AG04450 (cell line): ENCODE measurements at regions not wholly inside any gene's neighbourhood (a gene's known extent, or its start where the extent isn't known, plus 50 kb on each side); places are given as distances from the start of the nearest gene placed in this dataset.

ENCODE experiments used
- CTCF ChIA-PET: fragments of 300-600, 350-600 bp; formaldehyde crosslinking; extraction: SDS; loops from one replicate; lab custom pipeline; 2022; ENCODE audit warnings: antibody characterized with exemption, inconsistent platforms; lab: Charles Lee
- POLR2A ChIA-PET: fragments of 350-600 bp; formaldehyde crosslinking; extraction: SDS; loops from one replicate; lab custom pipeline; 2021; ENCODE audit warnings: antibody characterized with exemption, inconsistent platforms; lab: Yijun Ruan, JAX
- DNase-seq: peaks from one replicate; pipeline ENCODE4 v3.0.0-alpha.2; 2011; ENCODE audit warnings: low read depth, low spot score
- H3K27ac ChIP-seq: one replicate; pipeline ENCODE4 v1.5.1; 2012; ENCODE audit warnings: low read depth, low read length, control low read depth
- H3K27me3 ChIP-seq: one replicate; pipeline ENCODE4 v1.6.0; 2012; ENCODE audit warnings: low read length; ENCODE audit not compliant: control insufficient read depth, insufficient read depth
- H3K4me3 ChIP-seq: 2 replicates; pipeline ENCODE4 v1.5.1; 2011; ENCODE audit warnings: mild to moderate bottlenecking, low read depth, low read length, control low read depth
- H3K9me3 ChIP-seq: 2 replicates; pipeline ENCODE4 v1.5.1; 2012; ENCODE audit warnings: low read length; ENCODE audit not compliant: control insufficient read depth, insufficient read depth
- TF ChIP-seq, protein P1 (sequence below): IDR thresholded peaks from 2 replicates; pipeline ENCODE4 v1.5.1; 2011; ENCODE audit warnings: low read depth, low read length, control low read depth, inconsistent platforms

DNA sequence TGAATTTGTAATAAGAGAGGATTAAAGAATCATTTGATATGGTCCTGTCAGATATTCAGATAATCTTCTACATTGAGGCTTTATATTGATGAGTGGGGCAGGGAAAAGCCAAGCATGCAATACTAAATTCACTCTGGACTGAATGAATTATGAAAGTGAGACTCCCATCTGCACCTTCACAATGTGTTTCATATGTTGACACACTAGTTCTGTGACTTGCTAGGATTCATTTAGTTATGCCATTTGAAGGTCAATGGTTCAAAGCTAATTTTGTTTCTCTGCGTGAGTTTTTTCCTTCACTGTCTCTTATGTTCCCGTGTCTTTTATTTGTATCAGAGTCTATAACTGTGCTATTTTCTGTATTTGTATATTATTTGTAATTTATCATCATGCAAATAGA lies 1332.5 kb downstream of the KCNT2 start:
- ChIA-PET CTCF (no interaction called here), POLR2A (no interaction called here)
- TF ChIP-seq, protein P1, sequence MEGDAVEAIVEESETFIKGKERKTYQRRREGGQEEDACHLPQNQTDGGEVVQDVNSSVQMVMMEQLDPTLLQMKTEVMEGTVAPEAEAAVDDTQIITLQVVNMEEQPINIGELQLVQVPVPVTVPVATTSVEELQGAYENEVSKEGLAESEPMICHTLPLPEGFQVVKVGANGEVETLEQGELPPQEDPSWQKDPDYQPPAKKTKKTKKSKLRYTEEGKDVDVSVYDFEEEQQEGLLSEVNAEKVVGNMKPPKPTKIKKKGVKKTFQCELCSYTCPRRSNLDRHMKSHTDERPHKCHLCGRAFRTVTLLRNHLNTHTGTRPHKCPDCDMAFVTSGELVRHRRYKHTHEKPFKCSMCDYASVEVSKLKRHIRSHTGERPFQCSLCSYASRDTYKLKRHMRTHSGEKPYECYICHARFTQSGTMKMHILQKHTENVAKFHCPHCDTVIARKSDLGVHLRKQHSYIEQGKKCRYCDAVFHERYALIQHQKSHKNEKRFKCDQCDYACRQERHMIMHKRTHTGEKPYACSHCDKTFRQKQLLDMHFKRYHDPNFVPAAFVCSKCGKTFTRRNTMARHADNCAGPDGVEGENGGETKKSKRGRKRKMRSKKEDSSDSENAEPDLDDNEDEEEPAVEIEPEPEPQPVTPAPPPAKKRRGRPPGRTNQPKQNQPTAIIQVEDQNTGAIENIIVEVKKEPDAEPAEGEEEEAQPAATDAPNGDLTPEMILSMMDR = no peak
- Histone ChIP-seq H3K27ac (no peak overlapping the region), H3K4me3 (no peak overlapping the region), H3K27me3 (no peaks in the 10 kb centered on the region), H3K9me3 (no peaks in the 10 kb centered on the region)
- no peak for DNase-seq

DNA sequence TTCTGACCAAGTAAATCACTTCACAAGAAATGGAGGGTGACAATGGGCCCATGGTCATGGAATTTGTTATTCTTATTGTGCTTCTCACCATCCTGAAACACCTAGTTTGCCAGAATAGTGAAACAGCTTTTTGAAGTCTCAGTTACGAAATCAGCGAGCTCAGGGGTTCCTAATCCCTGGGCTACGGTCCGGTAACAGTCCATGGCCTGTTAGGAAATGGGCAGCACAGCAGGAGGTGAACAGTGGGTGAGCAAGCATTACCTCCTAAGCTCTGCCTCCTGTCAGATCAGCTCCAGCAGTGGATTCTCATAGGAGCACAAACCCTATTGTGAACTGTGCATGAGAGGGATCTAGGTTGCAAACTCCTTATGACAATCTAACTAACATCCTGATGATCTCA lies 1356.3 kb downstream of the KCNT2 start:
- Histone ChIP-seq H3K4me3 (no peak overlapping the region), H3K27ac (no peak overlapping the region), H3K27me3 (no peaks in the 10 kb centered on the region), H3K9me3 (no peaks in the 10 kb centered on the region)
- ChIA-PET CTCF (interaction anchor here (0.8 kb wide), 1 partner anchor 10 kb away, joined by 3 read pairs; no protein-coding TSS in a partner anchor), POLR2A (no interaction called here)
- no peak for DNase-seq
- TF ChIP-seq, protein P1 = no peak

DNA sequence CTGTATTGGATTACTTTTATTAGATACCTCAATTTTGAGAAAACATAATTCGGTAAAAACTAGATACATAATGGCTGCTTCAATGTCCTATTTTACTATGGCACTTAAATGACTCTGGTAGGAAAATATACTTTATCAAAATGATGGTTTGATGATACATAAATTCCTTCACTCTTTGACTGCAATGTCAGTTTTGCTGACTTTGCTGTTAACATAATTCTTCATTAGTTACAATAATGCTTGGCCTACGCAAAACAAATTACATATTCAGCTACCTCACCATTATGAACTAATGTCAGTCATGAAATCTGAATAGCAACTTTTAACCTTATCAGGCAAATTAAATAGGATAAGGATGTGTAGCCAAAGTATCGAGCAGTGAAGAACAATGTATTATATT lies 1364.7 kb downstream of the KCNT2 start:
- no peak overlapping the region for H3K27ac ChIP-seq
- no peak overlapping the region for H3K4me3 ChIP-seq
- no peak for DNase-seq
- no peaks in the 10 kb centered on the region for H3K27me3 ChIP-seq
- ChIA-PET CTCF (interaction anchor here (0.6 kb wide), 1 partner anchor 338 kb away, joined by 4 read pairs; no protein-coding TSS in a partner anchor), POLR2A (no interaction called here)
- H3K9me3 ChIP-seq = peaks cover under 1% of the 10 kb centered on the region; the same call in 1 of the 2 replicates
- TF ChIP-seq, protein P1 = no peak

DNA sequence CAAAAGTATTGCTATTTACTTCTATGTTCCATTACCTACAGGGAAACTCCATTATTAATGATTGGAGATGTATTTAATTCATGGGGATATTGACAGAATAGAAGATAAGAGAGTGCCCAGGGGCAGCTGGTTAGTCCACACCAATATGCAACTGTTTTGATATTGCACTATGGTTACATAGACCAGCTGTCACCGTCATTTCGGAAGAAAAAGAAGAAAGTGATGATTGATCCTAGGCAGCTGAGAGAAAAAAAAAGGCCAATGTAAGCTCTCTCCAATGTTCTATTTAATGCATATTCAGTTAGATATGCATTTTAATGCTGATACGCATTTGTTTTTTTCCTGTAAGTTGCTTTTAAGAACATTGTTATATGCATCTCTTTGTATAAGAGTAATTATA lies 1367.2 kb downstream of the KCNT2 start:
- POLR2A ChIA-PET = no interaction called here
- no peak for DNase-seq
- Histone ChIP-seq H3K9me3 (peaks cover 10% of the 10 kb centered on the region), H3K27ac (no peak overlapping the region), H3K4me3 (no peak overlapping the region), H3K27me3 (no peaks in the 10 kb centered on the region)
- TF ChIP-seq, protein P1 = no peak
- CTCF ChIA-PET = no interaction called here

DNA sequence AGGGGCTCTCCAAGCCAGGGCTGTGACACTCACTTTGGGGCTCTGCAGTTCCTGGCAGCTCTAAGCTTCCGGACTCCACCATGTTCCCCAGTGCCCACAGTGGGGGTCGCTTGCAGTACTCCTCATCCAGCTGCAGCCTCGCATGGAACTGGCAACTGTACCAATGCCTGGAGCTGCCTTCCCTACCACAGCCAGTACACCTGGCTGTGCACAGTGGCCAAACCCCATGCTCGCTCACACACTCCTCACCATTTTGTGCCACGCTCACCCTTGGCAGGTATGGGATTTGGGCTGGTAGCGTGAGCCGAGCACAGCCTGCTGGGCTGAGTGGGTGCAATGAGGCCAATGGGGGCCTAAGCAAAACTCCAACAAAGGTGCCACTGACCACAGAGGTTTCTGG lies 1369.9 kb downstream of the KCNT2 start:
- H3K9me3 ChIP-seq = peaks cover 10% of the 10 kb centered on the region
- no peak for DNase-seq
- no peak overlapping the region for H3K27ac ChIP-seq
- H3K27me3 ChIP-seq = no peaks in the 10 kb centered on the region
- ChIA-PET POLR2A (no interaction called here), CTCF (no interaction called here)
- no peak overlapping the region for H3K4me3 ChIP-seq
- TF ChIP-seq, protein P1 = no peak
